ENCODE measurements at regions not wholly inside any gene's neighbourhood (a gene's known extent, or its start where the extent isn't known, plus 50 kb on each side); places are given as distances from the start of the nearest gene placed in this dataset.

DNA sequence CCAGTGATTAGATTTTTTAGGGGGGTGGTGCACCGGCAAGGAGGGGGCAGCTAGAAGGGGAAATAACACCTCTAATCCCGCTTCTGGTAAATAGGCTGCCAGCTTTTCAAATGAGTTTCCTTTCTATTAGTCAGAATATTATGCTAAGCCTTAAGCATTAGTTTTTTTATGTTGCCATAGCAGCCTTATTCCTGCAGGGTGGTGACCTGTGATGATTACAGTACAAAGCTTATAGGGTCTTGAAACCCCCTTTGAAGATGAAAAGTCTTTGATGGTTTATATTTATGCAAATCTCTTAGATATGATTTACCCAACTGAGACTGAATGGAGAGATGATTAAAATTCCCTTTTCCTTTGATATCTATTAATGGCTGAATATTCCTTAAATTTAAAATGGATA is 109.8 kb downstream of the ZIC5 start:
- intact Hi-C loops (cut with DNase I), result no loop called here
- 50 to 57% methylated on average over 2 of the region's 2 CpGs for WGBS, 2 donors
- Histone ChIP-seq H3K36me3 (no peaks in the 10 kb centered on the region), H3K27ac (no peak overlapping the region), H3K27me3 (no peaks in the 10 kb centered on the region), H3K4me3 (no peak overlapping the region), H3K4me1 (no peaks in the 10 kb centered on the region), H3K9me3 (no peaks in the 10 kb centered on the region)
- TF ChIP-seq, protein P1, sequence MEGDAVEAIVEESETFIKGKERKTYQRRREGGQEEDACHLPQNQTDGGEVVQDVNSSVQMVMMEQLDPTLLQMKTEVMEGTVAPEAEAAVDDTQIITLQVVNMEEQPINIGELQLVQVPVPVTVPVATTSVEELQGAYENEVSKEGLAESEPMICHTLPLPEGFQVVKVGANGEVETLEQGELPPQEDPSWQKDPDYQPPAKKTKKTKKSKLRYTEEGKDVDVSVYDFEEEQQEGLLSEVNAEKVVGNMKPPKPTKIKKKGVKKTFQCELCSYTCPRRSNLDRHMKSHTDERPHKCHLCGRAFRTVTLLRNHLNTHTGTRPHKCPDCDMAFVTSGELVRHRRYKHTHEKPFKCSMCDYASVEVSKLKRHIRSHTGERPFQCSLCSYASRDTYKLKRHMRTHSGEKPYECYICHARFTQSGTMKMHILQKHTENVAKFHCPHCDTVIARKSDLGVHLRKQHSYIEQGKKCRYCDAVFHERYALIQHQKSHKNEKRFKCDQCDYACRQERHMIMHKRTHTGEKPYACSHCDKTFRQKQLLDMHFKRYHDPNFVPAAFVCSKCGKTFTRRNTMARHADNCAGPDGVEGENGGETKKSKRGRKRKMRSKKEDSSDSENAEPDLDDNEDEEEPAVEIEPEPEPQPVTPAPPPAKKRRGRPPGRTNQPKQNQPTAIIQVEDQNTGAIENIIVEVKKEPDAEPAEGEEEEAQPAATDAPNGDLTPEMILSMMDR (IDR thresholded peaks at IDR 0.05), result no peak
- no peak for TF ChIP-seq POLR2A (IDR thresholded peaks at IDR 0.05)
- no peak for DNase-seq

DNA sequence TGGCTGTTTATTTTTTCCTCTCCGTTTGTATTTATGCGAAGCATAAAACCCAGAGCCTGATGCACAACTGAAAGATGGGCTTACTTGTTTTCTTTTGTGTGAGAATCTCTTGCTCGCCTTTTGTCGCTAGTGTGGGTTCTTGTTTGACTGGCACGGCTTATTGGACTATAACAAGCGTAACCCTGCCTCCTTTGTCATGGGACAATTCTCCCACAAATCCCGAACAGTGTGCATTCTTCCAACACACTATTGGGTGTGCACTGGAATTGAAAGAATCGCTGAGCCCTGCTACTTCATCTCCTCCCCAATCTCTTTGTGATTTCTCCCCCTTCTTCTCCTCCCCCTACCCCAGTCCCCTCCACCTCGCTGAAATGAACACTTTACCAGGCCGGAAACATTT is 110.8 kb downstream of the ZIC5 start:
- no peak for DNase-seq
- Histone ChIP-seq H3K9me3 (no peaks in the 10 kb centered on the region), H3K27ac (no peak overlapping the region), H3K27me3 (no peaks in the 10 kb centered on the region), H3K4me3 (no peak overlapping the region), H3K36me3 (no peaks in the 10 kb centered on the region), H3K4me1 (no peaks in the 10 kb centered on the region)
- TF ChIP-seq POLR2A (IDR thresholded peaks at IDR 0.05), result no peak
- TF ChIP-seq, protein P1 (IDR thresholded peaks at IDR 0.05), result no peak
- 84 to 87% methylated on average over 9 to 10 of the region's 10 CpGs for WGBS, 2 donors
- intact Hi-C loops (cut with DNase I), result no loop called here

DNA sequence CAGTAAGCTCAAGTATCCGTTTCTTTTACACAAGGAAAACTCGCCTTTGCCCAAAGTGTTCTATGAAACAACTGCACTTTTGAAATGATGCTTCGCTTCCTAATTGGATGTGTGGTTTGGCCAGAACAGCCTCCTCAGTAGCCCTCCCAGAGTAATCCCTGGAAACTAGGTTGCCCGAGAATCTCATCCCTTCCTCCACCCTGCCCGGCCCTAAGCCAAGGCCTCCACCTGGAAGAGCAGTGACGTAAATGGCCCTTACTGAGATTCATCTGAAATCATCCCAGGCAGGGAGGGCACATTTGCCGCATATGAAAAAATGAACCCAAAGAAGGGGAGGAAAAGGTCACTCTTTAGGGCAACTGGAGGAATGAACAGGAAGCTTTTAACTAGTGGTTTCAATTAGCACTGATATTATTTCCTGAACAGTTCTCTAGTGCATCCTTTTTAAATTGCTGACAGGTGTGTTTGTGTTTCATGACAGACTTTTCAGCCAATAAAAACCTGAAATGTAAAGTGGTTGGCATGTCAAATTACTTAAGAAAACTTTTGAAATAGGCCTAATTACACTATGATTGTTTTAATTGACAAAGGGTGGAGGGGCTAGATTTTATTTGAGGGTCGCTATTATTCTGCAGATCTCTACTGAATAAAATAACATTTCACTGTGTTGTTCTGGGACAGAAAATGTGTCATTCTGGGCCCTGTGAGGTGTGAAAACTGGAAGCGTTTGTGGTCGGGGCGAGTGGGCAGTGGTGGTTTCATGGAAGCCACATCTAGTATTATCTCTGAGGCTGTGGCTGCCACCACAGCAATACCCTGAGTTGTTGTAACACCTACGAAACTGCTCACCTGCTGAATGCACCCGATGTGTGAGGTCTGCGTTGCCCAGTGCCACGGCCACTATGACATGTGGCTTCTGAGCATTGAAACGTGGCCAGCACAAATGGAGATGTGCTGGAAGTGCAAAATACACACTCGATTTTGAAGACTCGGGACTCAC is 112.1 kb downstream of the ZIC5 start:
- WGBS, 2 donors, result 70 to 89% methylated on average over 15 to 18 of the region's 18 CpGs
- Histone ChIP-seq H3K4me3 (no peak overlapping the region), H3K36me3 (no peaks in the 10 kb centered on the region), H3K27me3 (no peaks in the 10 kb centered on the region), H3K4me1 (no peaks in the 10 kb centered on the region), H3K27ac (no peak overlapping the region), H3K9me3 (no peaks in the 10 kb centered on the region)
- no peak for DNase-seq
- intact Hi-C loops (cut with DNase I), result no loop called here
- TF ChIP-seq, protein P1 (IDR thresholded peaks at IDR 0.05), result no peak
- TF ChIP-seq POLR2A (IDR thresholded peaks at IDR 0.05), result no peak

DNA sequence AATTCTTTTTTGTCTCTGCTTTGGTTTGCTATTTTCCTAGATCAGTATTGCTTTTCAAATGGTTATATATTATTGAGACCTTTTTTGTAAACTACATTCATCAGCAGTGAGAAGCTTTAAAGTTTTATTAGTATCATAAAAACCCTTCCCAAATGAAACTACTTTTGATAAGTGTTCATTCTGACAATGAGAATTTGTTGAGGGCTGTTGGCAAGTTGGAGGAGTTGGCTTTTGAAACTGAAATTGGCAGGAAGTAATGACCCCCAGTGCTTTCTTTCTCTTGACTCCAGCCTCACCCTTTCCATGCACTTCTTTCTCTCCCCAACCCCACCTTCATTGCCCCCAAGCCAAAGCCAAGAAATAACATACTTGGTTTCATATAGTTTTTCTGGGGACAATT is 113.8 kb downstream of the ZIC5 start:
- H3K9me3 ChIP-seq, result no peaks in the 10 kb centered on the region
- no peak overlapping the region for H3K4me3 ChIP-seq
- H3K36me3 ChIP-seq, result no peaks in the 10 kb centered on the region
- no peak for TF ChIP-seq POLR2A (IDR thresholded peaks at IDR 0.05)
- TF ChIP-seq, protein P1 (IDR thresholded peaks at IDR 0.05), result no peak
- no peaks in the 10 kb centered on the region for H3K4me1 ChIP-seq
- no peak overlapping the region for H3K27ac ChIP-seq
- DNase-seq, result no peak
- H3K27me3 ChIP-seq, result no peaks in the 10 kb centered on the region
- intact Hi-C loops (cut with DNase I), result no loop called here

DNA sequence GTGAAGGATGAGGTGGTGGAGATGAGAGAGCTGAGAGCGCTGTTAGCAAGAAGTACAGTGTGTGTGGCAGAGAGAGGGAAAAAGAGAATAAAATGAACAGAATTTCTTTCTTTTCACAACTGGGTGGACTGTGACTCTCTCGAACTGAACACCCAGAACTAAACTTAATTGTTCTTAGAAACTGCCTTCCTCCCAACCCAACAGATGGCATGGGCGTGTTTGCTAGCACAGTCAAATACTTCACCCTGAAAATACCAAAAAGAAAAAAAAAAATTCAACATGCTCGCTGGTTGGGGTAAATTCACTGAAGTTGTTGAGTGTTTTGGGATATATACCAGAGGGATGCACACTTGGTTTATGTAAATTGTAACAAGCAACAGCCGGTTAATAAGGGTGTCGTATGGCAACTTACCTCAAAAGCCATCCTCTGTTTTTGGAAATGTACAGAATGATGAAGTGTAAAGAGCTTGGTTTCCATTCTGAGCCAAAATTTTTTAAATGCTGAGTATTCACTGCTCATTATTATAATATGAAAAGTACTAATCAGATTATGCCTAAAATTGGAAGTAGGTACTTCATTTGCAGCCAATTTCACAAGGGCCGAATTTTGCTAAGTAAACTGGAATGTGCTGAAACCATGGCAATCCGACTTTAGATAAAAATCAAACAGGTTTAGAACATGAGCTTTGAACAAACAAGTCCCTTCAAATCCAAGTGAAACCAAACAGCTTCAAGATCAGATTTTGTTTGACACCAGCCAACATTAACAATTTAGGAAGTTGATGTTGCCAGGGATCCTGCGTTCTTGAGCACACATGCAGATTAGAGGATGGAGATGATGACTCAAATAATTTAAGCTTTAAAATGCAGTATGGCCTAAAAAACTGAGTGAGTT is 115.8 kb downstream of the ZIC5 start:
- no peak overlapping the region for H3K27ac ChIP-seq
- no peaks in the 10 kb centered on the region for H3K9me3 ChIP-seq
- 49 to 57% methylated on average over 9 of the region's 9 CpGs for WGBS, 2 donors
- no peaks in the 10 kb centered on the region for H3K4me1 ChIP-seq
- no peaks in the 10 kb centered on the region for H3K36me3 ChIP-seq
- H3K27me3 ChIP-seq, result no peaks in the 10 kb centered on the region
- TF ChIP-seq POLR2A (IDR thresholded peaks at IDR 0.05), result no peak
- TF ChIP-seq, protein P1 (IDR thresholded peaks at IDR 0.05), result no peak
- intact Hi-C loops (cut with DNase I), result no loop called here
- DNase-seq, result no peak
- H3K4me3 ChIP-seq, result no peak overlapping the region
